Liver (tissue), 8 donors: ENCODE measurements at regions not wholly inside any gene's neighbourhood (a gene's known extent, or its start where the extent isn't known, plus 50 kb on each side); places are given as distances from the start of the nearest gene placed in this dataset.

Experiments
- DNase-seq: peaks from one replicate; pipeline ENCODE4 v3.0.0-alpha.2; 2017; ENCODE audit warnings: low spot score
- H3K27ac ChIP-seq, 2 donors: one replicate each; pipeline ENCODE4 v1.7.0; 2013; ENCODE audit warnings: inconsistent platforms in 2 of 2, low read length in 2 of 2, control low read depth in 1 of 2, low read depth in 1 of 2, mild to moderate bottlenecking in 1 of 2
- H3K27me3 ChIP-seq, 4 donors: one replicate each; pipeline versions ENCODE4 v1.6.1 to v1.7.0; 2013; ENCODE audit warnings: low read length in 3 of 4, inconsistent platforms in 1 of 4, mild to moderate bottlenecking in 1 of 4, moderate library complexity in 1 of 4; ENCODE audit not compliant: control insufficient read depth in 4 of 4, insufficient read depth in 4 of 4
- H3K36me3 ChIP-seq, 4 donors: one replicate each; pipeline versions ENCODE4 v1.6.1 to v1.7.0; 2013; ENCODE audit warnings: low read length in 3 of 4, mild to moderate bottlenecking in 3 of 4, low read depth in 1 of 4, moderate library complexity in 1 of 4; ENCODE audit not compliant: control insufficient read depth in 4 of 4, insufficient read depth in 3 of 4
- H3K4me1 ChIP-seq, 4 donors: one replicate each; pipeline versions ENCODE4 v1.6.1 to v1.7.0; 2013; ENCODE audit warnings: low read length in 3 of 4, mild to moderate bottlenecking in 3 of 4, moderate library complexity in 1 of 4; ENCODE audit not compliant: control insufficient read depth in 4 of 4, insufficient read depth in 4 of 4
- H3K4me3 ChIP-seq, 3 donors: one replicate each; pipeline versions ENCODE4 v1.6.1 to v1.7.0; 2013; ENCODE audit warnings: low read length in 3 of 3, control low read depth in 1 of 3, low read depth in 1 of 3, mild to moderate bottlenecking in 1 of 3
- H3K9ac ChIP-seq, 2 donors: one replicate each; pipeline ENCODE4 v1.7.0; 2013; ENCODE audit warnings: low read length in 2 of 2, mild to moderate bottlenecking in 2 of 2, moderate library complexity in 2 of 2, control low read depth in 1 of 2, low read depth in 1 of 2
- H3K9me3 ChIP-seq, 4 donors: one replicate each; pipeline versions ENCODE4 v1.6.1 to v1.7.0; 2013; ENCODE audit warnings: low read length in 3 of 4; ENCODE audit not compliant: control insufficient read depth in 4 of 4
- ATF3 ChIP-seq: IDR thresholded peaks from 2 replicates; pipeline ENCODE4 v1.6.1; 2016; ENCODE audit warnings: antibody characterized with exemption
- CTCF ChIP-seq: fragments of 150-350 bp; IDR thresholded peaks from 2 replicates; pipeline ENCODE4 v1.5.1; 2017; ENCODE audit warnings: improper control_type of control experiment, low read depth, low read length; ENCODE audit not compliant: missing input control
- EGR1 ChIP-seq, 2 donors: IDR thresholded peaks; 2 replicates each; pipeline ENCODE4 v1.6.1; 2016 to 2018; ENCODE audit warnings: antibody characterized with exemption in 2 of 2, low read depth in 2 of 2
- FOXA1 ChIP-seq: IDR thresholded peaks from 2 replicates; pipeline ENCODE4 v1.6.1; 2016; ENCODE audit warnings: antibody characterized with exemption
- GABPA ChIP-seq, 2 donors: IDR thresholded peaks in 1 of 2; conservative IDR thresholded peaks in 1 of 2; 2 replicates each; pipeline ENCODE4 v1.6.1; 2016; ENCODE audit warnings: antibody characterized with exemption in 2 of 2, mild to moderate bottlenecking in 1 of 2, moderate library complexity in 1 of 2
- HNF4A ChIP-seq, 2 donors: conservative IDR thresholded peaks; 2 replicates each; pipeline ENCODE4 v1.6.1; 2016; ENCODE audit warnings: antibody characterized with exemption in 2 of 2, mild to moderate bottlenecking in 2 of 2
- HNF4G ChIP-seq: IDR thresholded peaks from 2 replicates; pipeline ENCODE4 v1.6.1; 2016; ENCODE audit warnings: antibody characterized with exemption
- JUND ChIP-seq, 2 donors: IDR thresholded peaks; 2 replicates each; pipeline ENCODE4 v1.6.1; 2016; ENCODE audit warnings: antibody characterized with exemption in 2 of 2
- NR2F2 ChIP-seq: IDR thresholded peaks from 2 replicates; pipeline ENCODE4 v1.6.1; 2016; ENCODE audit warnings: antibody characterized with exemption
- RAD21 ChIP-seq, 2 donors: IDR thresholded peaks; 2 replicates each; pipeline ENCODE4 v1.6.1; 2016; ENCODE audit warnings: antibody characterized with exemption in 2 of 2, mild to moderate bottlenecking in 2 of 2
- RXRA ChIP-seq, 2 donors: IDR thresholded peaks; 2 replicates each; pipeline ENCODE4 v1.6.1; 2017 to 2018; ENCODE audit warnings: antibody characterized with exemption in 2 of 2, mild to moderate bottlenecking in 1 of 2
- SP1 ChIP-seq: IDR thresholded peaks from 2 replicates; pipeline ENCODE4 v1.6.1; 2018; ENCODE audit warnings: antibody characterized with exemption, mild to moderate bottlenecking
- TAF1 ChIP-seq: conservative IDR thresholded peaks from 2 replicates; pipeline ENCODE4 v1.6.1; 2016; ENCODE audit warnings: antibody characterized with exemption, mild to moderate bottlenecking
- ZBTB33 ChIP-seq: IDR thresholded peaks from 2 replicates; pipeline ENCODE4 v1.6.1; 2016; ENCODE audit warnings: antibody characterized with exemption
- WGBS: extraction: QIAGEN DNeasy Blood & Tissue Kit; methylation state at CpG from one replicate; pipeline ENCODE4 v1.1.7; 2013; 5-methylcytosine and 5-hydroxymethylcytosine counted together
- TF ChIP-seq, protein P1 (sequence below): IDR thresholded peaks from 2 replicates; pipeline ENCODE4 v1.6.1; 2016; ENCODE audit warnings: antibody characterized with exemption
- donor health status: healthy.
- donor health status: healthy.
- donor health status: healthy.
- donor health status: healthy.
- donor health status: healthy.

- TF ChIP-seq, protein P1, sequence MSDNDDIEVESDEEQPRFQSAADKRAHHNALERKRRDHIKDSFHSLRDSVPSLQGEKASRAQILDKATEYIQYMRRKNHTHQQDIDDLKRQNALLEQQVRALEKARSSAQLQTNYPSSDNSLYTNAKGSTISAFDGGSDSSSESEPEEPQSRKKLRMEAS: no peak
- TF ChIP-seq CTCF: no peak
- no peak for TF ChIP-seq HNF4G
- TF ChIP-seq HNF4A (conservative IDR thresholded peaks at IDR 0.05): no peak
- no peak for TF ChIP-seq ATF3
Measured at GRCh38 chr3:5309602-5310001, 122.1 kb downstream of the EDEM1 start (continued).

- no peak for TF ChIP-seq FOXA1
- TF ChIP-seq, protein P1: no peak
- 95% methylated on average over 5 of the region's 5 CpGs for WGBS
- no peaks in the 10 kb centered on the region for H3K27me3 ChIP-seq
- no peak overlapping the region for H3K4me3 ChIP-seq
- no peak overlapping the region for H3K9ac ChIP-seq
- H3K27ac ChIP-seq: no peak overlapping the region
- no peaks in the 10 kb centered on the region for H3K36me3 ChIP-seq
- H3K4me1 ChIP-seq: no peaks in the 10 kb centered on the region
- no peaks in the 10 kb centered on the region for H3K9me3 ChIP-seq
- no peak for DNase-seq
Measured at GRCh38 chr3:5310509-5310908, 123.0 kb downstream of the EDEM1 start.

DNA sequence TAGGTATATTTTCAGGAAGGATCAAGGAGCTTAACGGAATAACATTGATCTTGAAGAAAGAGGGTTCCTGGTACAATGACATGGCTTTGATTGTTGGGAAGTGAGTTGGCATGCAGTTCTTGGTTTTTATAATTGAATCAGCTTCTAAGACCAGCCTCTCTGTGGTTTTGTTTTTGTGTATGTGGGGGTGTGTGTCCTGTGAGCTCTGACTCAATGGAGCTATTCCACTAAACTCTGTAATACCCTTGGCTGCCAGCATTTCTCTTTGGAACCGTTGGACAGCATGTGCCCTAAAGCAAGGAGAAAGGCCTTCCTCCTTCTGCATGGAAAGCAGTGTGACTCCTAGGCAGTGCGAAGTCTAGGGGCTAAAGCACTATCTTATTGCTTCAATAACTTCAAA is 124.8 kb downstream of the EDEM1 start:
- Histone ChIP-seq H3K27ac (no peak overlapping the region), H3K27me3 (no peaks in the 10 kb centered on the region), H3K4me1 (no peaks in the 10 kb centered on the region), H3K36me3 (no peaks in the 10 kb centered on the region), H3K9me3 (no peaks in the 10 kb centered on the region), H3K9ac (no peak overlapping the region), H3K4me3 (no peak overlapping the region)
- TF ChIP-seq NR2F2 (no peak), GABPA (IDR thresholded peaks at IDR 0.05 in 1 of 2, conservative IDR thresholded peaks at IDR 0.05 in 1 of 2) (no peak), RXRA (IDR thresholded peaks at IDR 0.05) (no peak), FOXA1 (no peak), HNF4G (no peak), JUND (IDR thresholded peaks at IDR 0.05) (no peak), EGR1 (IDR thresholded peaks at IDR 0.05; ENCODE audit: low read depth in 2 of 2) (no peak), SP1 (no peak), TAF1 (no peak), ZBTB33 (no peak), HNF4A (conservative IDR thresholded peaks at IDR 0.05) (no peak), CTCF (no peak), RAD21 (IDR thresholded peaks at IDR 0.05) (no peak)
- TF ChIP-seq, protein P1: no peak
- no peak for DNase-seq
- WGBS: 81% methylated on average over 3 of the region's 3 CpGs
